ENCODE measurements at regions not wholly inside any gene's neighbourhood (a gene's known extent, or its start where the extent isn't known, plus 50 kb on each side); places are given as distances from the start of the nearest gene placed in this dataset.

GRCh38 chr9:14398473-14398872 lies 84.5 kb upstream of the NFIB start:
- no peak overlapping the region for H3K4me2 ChIP-seq (ENCODE audit: insufficient read depth, insufficient read length, low read length)
- Mint-ChIP-seq H3K4me3 (no peak overlapping the region), H3K36me3 (ENCODE audit: insufficient read depth in 1 of 3, low read depth in 3 of 3) (peaks cover 0 to 7% (median 3%) of the 10 kb centered on the region in 3 experiments; a peak in 4 of 7 replicates), H3K27me3 (ENCODE audit: low read depth) (no peaks in the 10 kb centered on the region), H3K4me1 (peaks cover 10 to 16% of the 10 kb centered on the region in 2 experiments), H3K27ac (no peak overlapping the region), H3K9me3 (peaks cover 7% of the 10 kb centered on the region in 2 experiments; a peak in 4 of 5 replicates)
- no peak overlapping the region for H4K91ac ChIP-seq (ENCODE audit: insufficient read length, low read depth, low read length)
- no peak overlapping the region for H3K14ac ChIP-seq (ENCODE audit: insufficient read depth, low read length)
- WGBS (ENCODE audit: extremely low coverage, insufficient read length, low lambda C conversion rate): no CpG with 5 or more reads among the region's 8 CpGs
- H2BK20ac ChIP-seq (ENCODE audit: low read depth, low read length, poor library complexity, severe bottlenecking): no peak overlapping the region
- H3K27me3 ChIP-seq (ENCODE audit: insufficient read depth, low read length): no peaks in the 10 kb centered on the region
- H3K23ac ChIP-seq (ENCODE audit: insufficient read length, low read depth, low read length): no peak overlapping the region
- no peak overlapping the region for H4K5ac ChIP-seq (ENCODE audit: insufficient read length, low read depth, low read length)
- H3K27ac ChIP-seq (ENCODE audit: insufficient read length, low read depth, low read length): no peak overlapping the region
- no peaks in the 10 kb centered on the region for H3K4me1 ChIP-seq (ENCODE audit: insufficient read depth, low read length)
- no peak overlapping the region for H3K18ac ChIP-seq (ENCODE audit: insufficient read length, low read depth, low read length)
- H3K79me1 ChIP-seq (ENCODE audit: insufficient read depth, low read depth, low read length, poor library complexity, severe bottlenecking): no peaks in the 10 kb centered on the region
- no peak overlapping the region for H2AK5ac ChIP-seq (ENCODE audit: insufficient read length, low read length)
- H4K8ac ChIP-seq (replicated peaks; ENCODE audit: insufficient read length, low read depth, low read length): no peak overlapping the region
- no peak overlapping the region for H2BK5ac ChIP-seq (ENCODE audit: insufficient read length, low read length)
- no peak overlapping the region for H3K4ac ChIP-seq (ENCODE audit: low read depth, low read length)
- H3K79me2 ChIP-seq (ENCODE audit: insufficient read depth, low read length): no peaks in the 10 kb centered on the region
- H3K56ac ChIP-seq (ENCODE audit: insufficient read length, low read depth, low read length): no peak overlapping the region
- no peak overlapping the region for H3T11ph ChIP-seq (ENCODE audit: low read length)
- H3K23me2 ChIP-seq (ENCODE audit: insufficient read length, low read depth, low read length, poor library complexity, severe bottlenecking): no peaks in the 10 kb centered on the region
- DNase-seq: no peak
- H2AFZ ChIP-seq (ENCODE audit: low read length): no peak overlapping the region
- H2BK15ac ChIP-seq (ENCODE audit: low read depth, low read length): no peak overlapping the region
- no peaks in the 10 kb centered on the region for H3K9me3 ChIP-seq (ENCODE audit: control insufficient read depth, low read depth, low read length)
- H2BK120ac ChIP-seq (ENCODE audit: low read depth, low read length, poor library complexity, severe bottlenecking): no peak overlapping the region
- TF ChIP-seq, protein P1, sequence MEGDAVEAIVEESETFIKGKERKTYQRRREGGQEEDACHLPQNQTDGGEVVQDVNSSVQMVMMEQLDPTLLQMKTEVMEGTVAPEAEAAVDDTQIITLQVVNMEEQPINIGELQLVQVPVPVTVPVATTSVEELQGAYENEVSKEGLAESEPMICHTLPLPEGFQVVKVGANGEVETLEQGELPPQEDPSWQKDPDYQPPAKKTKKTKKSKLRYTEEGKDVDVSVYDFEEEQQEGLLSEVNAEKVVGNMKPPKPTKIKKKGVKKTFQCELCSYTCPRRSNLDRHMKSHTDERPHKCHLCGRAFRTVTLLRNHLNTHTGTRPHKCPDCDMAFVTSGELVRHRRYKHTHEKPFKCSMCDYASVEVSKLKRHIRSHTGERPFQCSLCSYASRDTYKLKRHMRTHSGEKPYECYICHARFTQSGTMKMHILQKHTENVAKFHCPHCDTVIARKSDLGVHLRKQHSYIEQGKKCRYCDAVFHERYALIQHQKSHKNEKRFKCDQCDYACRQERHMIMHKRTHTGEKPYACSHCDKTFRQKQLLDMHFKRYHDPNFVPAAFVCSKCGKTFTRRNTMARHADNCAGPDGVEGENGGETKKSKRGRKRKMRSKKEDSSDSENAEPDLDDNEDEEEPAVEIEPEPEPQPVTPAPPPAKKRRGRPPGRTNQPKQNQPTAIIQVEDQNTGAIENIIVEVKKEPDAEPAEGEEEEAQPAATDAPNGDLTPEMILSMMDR (conservative IDR thresholded peaks at IDR 0.05): no peak
- no peak overlapping the region for H3K9ac ChIP-seq (ENCODE audit: extremely low read depth, insufficient read length, low read length)
- no peak overlapping the region for H2BK12ac ChIP-seq (ENCODE audit: insufficient read length, low read depth, low read length)
- H4K20me1 ChIP-seq (ENCODE audit: control insufficient read depth, insufficient read depth, insufficient read length): no peaks in the 10 kb centered on the region
